HAP-1 (cell line): ENCODE measurements at regions not wholly inside any gene's neighbourhood (a gene's known extent, or its start where the extent isn't known, plus 50 kb on each side); places are given as distances from the start of the nearest gene placed in this dataset.

Experiments
- DNase-seq, 2 experiments: peaks; one replicate each; pipeline ENCODE4 v3.0.0-alpha.2; 2016 to 2020; ENCODE audit warnings: low spot score in 2 of 2
- H3K27me3 ChIP-seq: fragments of 250-450 bp; sonication (Bioruptor Pico); 2 replicates; pipeline ENCODE4 v1.5.1; 2020; ENCODE audit warnings: low read depth, mild to moderate bottlenecking, moderate library complexity
- H3K36me3 ChIP-seq: fragments of 250-450 bp; sonication (Bioruptor Pico); replicated peaks from 2 replicates; pipeline ENCODE4 v1.5.1; 2020; ENCODE audit warnings: mild to moderate bottlenecking
- H3K4me1 ChIP-seq: fragments of 250-450 bp; sonication (Bioruptor Pico); 2 replicates; pipeline ENCODE4 v1.5.1; 2020; ENCODE audit warnings: mild to moderate bottlenecking
- H3K4me3 ChIP-seq: fragments of 250-450 bp; sonication (Bioruptor Pico); 2 replicates; pipeline ENCODE4 v1.5.1; 2020; ENCODE audit warnings: mild to moderate bottlenecking, moderate library complexity
- H3K9me3 ChIP-seq: fragments of 250-450 bp; sonication (Bioruptor Pico); 2 replicates; pipeline ENCODE4 v1.5.1; 2020; ENCODE audit warnings: mild to moderate bottlenecking, moderate library complexity
- in situ Hi-C: fragments of 300-500 bp; cut with MboI; formaldehyde crosslinking; loops from 3 replicates; pipeline ENCODE4 v1.14.3; 2020; ENCODE audit warnings: low sequenced_read_pairs, inconsistent platforms, mixed read lengths

DNA sequence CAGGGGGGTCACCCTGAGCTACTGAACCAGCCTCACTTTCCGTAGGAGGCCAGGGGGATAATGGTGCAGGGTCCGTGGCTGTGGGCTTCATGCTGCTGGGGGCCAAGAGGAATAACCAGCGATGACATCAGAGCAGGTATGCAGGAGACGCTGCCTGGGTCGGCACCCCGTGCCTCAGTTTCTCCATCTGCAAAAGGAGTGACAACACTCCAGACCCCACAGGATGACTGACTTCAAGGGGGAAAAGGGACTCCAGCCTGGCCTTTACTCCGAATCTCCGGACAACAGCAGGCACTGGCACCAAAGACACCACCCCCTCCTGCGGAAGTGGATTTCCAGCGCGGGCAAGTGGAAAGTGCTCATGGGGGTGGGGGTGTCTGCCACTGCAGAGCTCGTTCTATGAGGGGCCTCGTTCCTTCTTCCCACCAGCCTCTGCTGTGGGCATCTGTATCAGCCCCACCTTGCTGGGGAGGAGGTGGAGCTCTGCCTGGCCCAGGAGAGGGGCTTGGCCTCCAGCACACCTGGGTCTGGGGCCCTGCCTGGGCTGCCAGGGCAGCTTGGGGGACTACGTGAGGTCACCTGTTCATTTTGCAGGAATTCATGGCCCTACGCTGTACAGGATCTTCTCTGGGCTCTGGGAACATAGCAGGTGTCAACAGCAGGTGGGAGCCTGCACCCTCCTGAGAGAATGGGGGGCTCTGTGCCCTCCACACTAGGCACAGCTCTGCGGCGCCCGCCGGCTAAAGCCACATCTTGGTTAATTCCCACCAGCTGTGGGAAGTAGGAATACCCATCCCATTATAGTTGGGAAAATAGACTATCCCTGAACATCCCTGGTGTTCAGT, 216.6 kb upstream of the C14orf180 start:
- Histone ChIP-seq H3K4me3 (no peak overlapping the region), H3K4me1 (no peaks in the 10 kb centered on the region), H3K36me3 (no peaks in the 10 kb centered on the region), H3K9me3 (no peaks in the 10 kb centered on the region), H3K27me3 (no peaks in the 10 kb centered on the region)
- no peak for DNase-seq
- in situ Hi-C loops = no loop called here

DNA sequence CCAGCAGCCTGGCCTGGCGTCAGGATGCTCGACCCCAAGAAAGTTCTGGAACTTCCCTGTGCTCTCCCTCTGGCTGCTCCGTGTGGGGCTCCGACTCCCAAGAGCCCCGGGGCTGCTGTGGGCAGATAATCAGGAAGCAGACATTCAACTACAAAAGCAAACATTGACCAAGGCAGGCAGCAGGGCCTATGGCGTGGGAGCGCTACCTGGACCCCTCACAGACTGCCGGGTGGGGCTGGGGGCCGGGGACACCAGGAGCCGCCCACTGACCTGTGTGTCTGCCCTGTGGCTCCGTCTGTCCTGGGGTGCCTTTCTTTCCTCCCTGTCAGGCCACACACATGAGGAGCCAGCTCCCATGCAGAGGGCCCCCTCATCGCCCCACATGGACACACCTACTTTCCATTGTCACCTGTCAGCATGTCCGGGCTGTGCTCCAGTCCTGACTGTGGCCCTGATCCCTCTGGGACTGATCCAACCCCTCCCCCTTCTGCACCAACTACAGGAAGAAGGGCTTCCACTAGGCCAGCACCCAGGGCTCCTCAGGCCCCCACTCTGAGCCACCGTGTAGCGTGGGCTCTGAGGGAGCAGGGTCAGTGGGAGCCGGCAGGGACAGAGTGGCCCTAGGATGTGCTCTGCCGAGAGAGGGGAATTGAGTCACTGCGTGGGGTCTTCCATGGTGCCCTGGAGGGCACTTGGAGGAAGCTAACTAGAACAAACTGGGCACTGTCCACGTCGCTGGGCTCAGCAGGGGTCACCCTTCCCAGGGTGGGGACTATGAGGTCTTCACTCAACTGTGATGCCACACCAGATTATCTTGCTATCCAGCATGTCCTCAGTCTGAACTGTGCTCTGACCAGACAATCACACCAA, 215.4 kb upstream of the C14orf180 start:
- Histone ChIP-seq H3K9me3 (no peaks in the 10 kb centered on the region), H3K27me3 (no peaks in the 10 kb centered on the region), H3K36me3 (no peaks in the 10 kb centered on the region), H3K4me3 (no peak overlapping the region), H3K4me1 (no peaks in the 10 kb centered on the region)
- in situ Hi-C loops = no loop called here
- DNase-seq = no peak

GRCh38 chr14:104364830-104365229, 214.7 kb upstream of the C14orf180 start:
- Histone ChIP-seq H3K36me3 (no peaks in the 10 kb centered on the region), H3K4me3 (no peak overlapping the region), H3K27me3 (no peaks in the 10 kb centered on the region), H3K9me3 (no peaks in the 10 kb centered on the region), H3K4me1 (no peaks in the 10 kb centered on the region)
- in situ Hi-C loops = no loop called here
- no peak for DNase-seq

DNA sequence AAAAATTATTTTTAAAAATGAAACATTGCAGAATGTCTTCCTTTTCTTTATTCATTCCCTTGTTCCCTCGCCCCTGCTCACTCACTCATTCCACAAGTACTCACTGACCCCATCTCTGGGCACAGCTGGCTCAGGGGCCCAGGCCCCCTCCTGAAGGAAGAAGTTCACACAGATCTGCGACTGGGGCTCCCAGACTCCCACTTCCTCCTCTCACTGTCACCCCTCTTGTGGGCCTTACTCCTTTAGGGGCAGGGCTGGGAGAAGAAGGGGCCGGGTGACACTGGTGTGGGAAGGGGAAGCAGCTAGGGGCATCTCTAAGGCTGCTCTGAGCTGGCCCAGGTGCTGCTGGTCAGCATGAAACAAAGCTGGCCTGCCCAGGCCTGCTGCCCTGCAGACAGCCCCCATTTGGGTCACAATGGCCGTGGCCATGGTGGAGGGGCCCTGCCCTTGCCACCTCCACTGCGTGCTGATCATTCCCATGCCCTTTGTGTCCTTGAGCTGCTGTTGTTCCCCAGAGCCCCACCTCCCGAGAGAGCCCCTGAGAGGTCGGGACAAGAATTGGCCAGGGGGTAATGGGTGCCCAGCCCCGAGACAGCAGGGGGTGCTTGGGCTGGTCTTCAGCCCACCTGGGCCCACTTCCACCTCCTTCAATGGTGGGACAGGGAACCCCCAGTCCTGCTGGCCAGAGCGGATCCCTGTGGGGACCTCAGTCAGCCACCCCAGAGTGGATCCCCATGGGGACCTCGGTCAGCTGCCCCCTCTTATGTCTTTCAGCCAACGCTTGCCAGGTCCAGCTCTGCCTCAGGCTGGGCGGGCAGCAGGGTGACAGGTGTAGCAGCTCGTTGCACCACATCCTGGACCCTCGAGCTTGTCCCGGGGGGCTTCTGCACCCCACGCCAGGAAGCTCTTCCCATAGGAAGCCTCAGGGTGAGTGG, 212.4 kb upstream of the C14orf180 start:
- Histone ChIP-seq H3K36me3 (no peaks in the 10 kb centered on the region), H3K9me3 (no peaks in the 10 kb centered on the region), H3K4me1 (no peaks in the 10 kb centered on the region), H3K27me3 (no peaks in the 10 kb centered on the region), H3K4me3 (no peak overlapping the region)
- no peak for DNase-seq
- in situ Hi-C loops = no loop called here

DNA sequence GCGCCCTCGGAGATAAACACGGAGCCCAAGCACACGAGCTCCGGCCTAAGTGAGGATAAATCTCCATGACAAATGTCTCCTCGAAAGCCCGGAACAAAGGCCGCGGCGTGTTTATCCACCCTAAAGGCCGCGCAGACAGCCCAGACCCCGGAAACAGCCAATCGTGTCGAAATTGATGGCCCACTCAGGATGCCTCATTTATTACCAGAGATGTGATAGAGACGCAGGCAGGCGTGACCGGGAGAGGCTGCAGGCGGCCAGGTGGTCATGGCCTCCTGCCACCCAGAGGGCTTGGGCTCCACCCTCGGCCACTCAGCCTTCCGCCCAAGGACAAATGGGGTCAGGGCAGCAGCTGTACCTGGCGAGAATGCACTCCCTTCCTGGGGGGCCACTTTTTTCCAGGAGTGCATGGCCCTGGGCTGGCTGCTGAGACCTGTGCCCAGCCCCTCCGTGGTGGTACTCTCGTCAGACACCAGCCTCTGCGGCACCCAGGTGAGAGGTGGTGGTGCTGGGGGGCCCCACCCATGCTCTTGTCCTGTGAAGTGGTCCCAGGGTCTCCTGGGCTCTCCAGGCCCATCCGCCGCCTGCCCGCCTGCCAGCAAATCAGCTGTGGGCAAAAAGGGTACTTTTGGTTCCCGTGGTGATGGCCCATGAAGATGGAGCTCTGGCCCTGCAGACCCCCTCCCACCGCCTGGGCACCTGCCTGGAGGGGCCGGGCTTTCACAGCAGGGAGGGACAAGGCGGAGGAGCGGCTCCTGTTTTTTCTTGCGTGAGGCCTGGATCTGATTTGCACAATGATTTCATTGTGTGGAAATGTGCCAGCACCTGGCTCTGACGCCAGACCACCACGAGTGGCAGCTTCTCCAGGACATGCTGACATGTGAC, 211.5 kb upstream of the C14orf180 start:
- Histone ChIP-seq H3K36me3 (no peaks in the 10 kb centered on the region), H3K9me3 (no peaks in the 10 kb centered on the region), H3K4me3 (no peak overlapping the region), H3K4me1 (no peaks in the 10 kb centered on the region), H3K27me3 (no peaks in the 10 kb centered on the region)
- no peak for DNase-seq
- in situ Hi-C loops = no loop called here

GRCh38 chr14:104368751-104369100, 210.8 kb upstream of the C14orf180 start:
- in situ Hi-C loops = no loop called here
- Histone ChIP-seq H3K9me3 (no peaks in the 10 kb centered on the region), H3K36me3 (no peaks in the 10 kb centered on the region), H3K4me1 (no peaks in the 10 kb centered on the region), H3K27me3 (no peaks in the 10 kb centered on the region), H3K4me3 (no peak overlapping the region)
- no peak for DNase-seq

GRCh38 chr14:104369208-104369607, 210.4 kb upstream of the C14orf180 start:
- no peaks in the 10 kb centered on the region for H3K4me1 ChIP-seq
- H3K36me3 ChIP-seq = no peaks in the 10 kb centered on the region
- no peak overlapping the region for H3K4me3 ChIP-seq
- DNase-seq = no peak
- in situ Hi-C loops = no loop called here
- no peaks in the 10 kb centered on the region for H3K27me3 ChIP-seq
- H3K9me3 ChIP-seq = no peaks in the 10 kb centered on the region

DNA sequence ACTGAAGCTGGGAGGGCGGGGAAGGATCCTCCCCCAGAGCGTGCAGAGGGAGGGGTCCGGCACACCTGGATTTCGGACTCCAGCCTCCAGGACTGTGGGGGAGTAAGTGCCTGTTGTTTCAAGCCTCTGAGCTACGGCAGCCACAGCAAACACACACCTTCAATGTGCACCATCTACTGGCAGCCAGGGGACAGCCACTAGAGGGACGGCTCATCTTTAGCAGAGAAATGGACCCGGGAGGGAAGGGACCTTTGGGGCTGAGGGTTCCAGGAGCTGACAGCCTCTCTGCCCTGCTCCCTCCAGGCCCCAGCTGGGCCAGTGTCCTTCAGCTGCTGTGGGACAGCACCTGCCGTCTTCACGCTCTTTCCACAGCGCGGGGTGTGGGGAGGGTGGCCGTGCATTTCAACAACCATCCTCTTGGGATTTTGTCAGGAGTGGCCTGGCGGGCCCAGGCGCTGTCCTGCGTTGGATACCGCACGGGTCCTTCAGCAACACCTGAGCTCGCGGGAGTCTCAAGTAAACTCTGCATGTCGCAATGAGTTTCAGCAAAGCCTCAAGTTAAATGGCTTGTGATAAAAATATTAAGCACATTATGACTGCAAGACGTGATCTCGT, 209.2 kb upstream of the C14orf180 start:
- Histone ChIP-seq H3K36me3 (no peaks in the 10 kb centered on the region), H3K27me3 (no peaks in the 10 kb centered on the region), H3K9me3 (no peaks in the 10 kb centered on the region), H3K4me3 (no peak overlapping the region), H3K4me1 (no peaks in the 10 kb centered on the region)
- peak in 1 of 2 experiments; percentile 24 for DNase-seq
- in situ Hi-C loops = no loop called here

- in situ Hi-C loops = no loop called here
- no peak overlapping the region for H3K4me3 ChIP-seq
- no peak for DNase-seq
- no peaks in the 10 kb centered on the region for H3K9me3 ChIP-seq
- H3K36me3 ChIP-seq = no peaks in the 10 kb centered on the region
- H3K27me3 ChIP-seq = no peaks in the 10 kb centered on the region
- no peaks in the 10 kb centered on the region for H3K4me1 ChIP-seq
These were observed 208.5 kb upstream of the C14orf180 start for GRCh38 chr14:104371031-104371430.

DNA sequence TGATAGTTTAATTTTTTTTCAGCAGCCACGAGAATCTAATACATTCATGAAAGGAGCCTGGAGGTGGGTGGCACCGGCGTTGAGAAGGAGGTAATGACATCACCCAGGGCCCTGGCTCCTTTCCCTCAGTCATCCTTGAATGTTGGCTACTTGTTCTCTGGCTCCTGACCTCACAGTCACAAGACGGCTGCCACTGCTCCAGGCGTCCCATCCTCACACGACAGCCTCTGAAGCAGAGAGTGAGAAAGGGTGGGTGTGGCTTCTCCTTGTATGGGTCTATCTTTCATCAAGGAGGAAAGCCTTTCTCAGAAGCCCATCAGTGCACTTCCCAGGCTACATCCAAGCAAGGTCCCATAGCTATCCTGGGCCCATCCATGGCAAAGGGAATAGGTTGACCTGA, 207.6 kb upstream of the C14orf180 start:
- H3K27me3 ChIP-seq = no peaks in the 10 kb centered on the region
- no peak for DNase-seq
- no peaks in the 10 kb centered on the region for H3K4me1 ChIP-seq
- H3K9me3 ChIP-seq = no peaks in the 10 kb centered on the region
- in situ Hi-C loops = no loop called here
- no peak overlapping the region for H3K4me3 ChIP-seq
- no peaks in the 10 kb centered on the region for H3K36me3 ChIP-seq

DNA sequence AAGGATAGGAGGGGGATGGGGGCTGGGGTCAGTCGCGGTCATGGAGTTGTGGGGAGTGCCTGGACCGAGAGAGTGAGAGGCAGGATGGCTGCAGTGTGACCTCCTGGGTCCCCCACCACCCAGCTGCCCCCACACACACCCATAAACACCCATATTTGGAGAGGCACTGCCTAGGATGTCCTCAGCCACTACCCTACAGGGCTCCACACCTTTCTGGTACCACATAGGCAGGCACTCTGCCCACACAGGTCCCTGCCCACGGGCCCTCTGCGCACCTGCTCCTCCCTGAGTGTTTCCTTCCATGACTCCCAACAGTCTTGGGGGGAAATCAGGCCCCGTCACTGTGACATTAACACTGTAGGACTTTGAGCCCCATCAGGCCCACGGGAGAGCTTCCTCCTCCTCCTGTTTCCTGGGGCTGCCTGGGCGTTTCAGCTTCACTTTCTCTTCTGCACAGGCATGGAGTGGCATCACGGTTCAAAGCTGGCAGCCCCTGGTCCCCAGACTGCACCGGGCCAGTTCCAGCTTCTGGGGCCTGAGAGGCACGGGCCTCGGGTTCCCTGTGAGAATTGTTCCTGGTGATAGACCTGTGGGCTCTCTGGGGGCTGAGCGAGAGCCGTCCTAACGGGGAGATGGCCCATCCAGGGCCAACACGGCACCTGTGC, 207.0 kb upstream of the C14orf180 start:
- H3K36me3 ChIP-seq = no peaks in the 10 kb centered on the region
- H3K9me3 ChIP-seq = no peaks in the 10 kb centered on the region
- no peaks in the 10 kb centered on the region for H3K4me1 ChIP-seq
- DNase-seq = no peak
- in situ Hi-C loops = no loop called here
- no peaks in the 10 kb centered on the region for H3K27me3 ChIP-seq
- no peak overlapping the region for H3K4me3 ChIP-seq
